ENCODE measurements at regions not wholly inside any gene's neighbourhood (a gene's known extent, or its start where the extent isn't known, plus 50 kb on each side); places are given as distances from the start of the nearest gene placed in this dataset.
"Not testable (repeated sequence)": the region's sequence is repeated elsewhere in the genome, so short reads cannot be mapped to it uniquely, and the experiment has no call there.

DNA sequence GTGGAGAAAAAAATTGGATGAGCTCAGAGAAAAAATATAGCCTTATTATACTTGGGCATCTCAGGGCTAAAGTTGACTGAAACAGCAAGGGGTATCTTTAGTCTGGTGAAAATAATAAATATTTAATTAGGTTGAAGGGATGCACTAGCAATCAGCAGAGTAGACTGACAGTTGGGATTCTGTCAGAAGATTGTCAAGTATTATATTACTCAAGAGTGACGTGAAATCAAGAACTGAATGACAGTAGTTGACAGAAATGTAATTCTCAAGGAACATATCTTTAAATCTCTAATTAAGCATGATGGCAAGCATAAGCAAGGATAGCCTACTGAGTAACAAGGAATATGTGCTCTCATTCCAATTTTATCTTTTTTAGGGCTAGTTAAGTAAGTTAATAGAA, 1301.1 kb downstream of the DSC3 start:
- Histone ChIP-seq H3K9ac (no peak overlapping the region), H3K27ac (no peak overlapping the region), H3K9me3 (replicated peaks in 1 of 11) (no peaks in the 10 kb centered on the region), H3K27me3 (no peaks in the 10 kb centered on the region), H4K20me1 (no peaks in the 10 kb centered on the region), H3K4me2 (no peak overlapping the region), H3K36me3 (no peaks in the 10 kb centered on the region), H3K4me3 (no peak overlapping the region), H3K4me1 (0 out of 20 replicates have a peak, but pooled peaks cover 0 to 3% (median 0%) of the 10 kb centered on the region in 10 experiments)
- TF ChIP-seq Cebpa-rat (IDR thresholded peaks at IDR 0.05): no peak

DNA sequence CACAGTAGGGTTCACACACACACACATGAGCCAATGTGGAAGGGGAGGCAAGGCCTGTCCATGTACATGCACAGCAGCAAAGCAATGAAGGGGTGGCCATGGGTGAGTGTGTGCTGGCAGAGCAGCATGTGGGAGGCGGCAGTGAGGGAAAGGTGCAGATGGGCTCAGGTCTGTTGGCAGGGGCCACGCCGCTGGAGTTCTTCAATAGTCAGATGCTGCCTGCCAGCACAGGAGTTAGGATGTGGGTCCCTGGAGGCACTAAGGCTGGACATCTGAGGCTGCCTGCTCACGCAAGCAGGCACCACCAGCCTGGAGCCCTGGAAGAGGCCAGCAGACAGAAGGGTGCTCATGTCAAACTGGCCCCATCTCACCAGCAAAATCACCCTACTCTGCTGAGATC, 1304.9 kb downstream of the DSC3 start:
- no peaks in the 10 kb centered on the region for H4K20me1 ChIP-seq
- H3K9me3 ChIP-seq (replicated peaks in 1 of 11): no peaks in the 10 kb centered on the region
- TF ChIP-seq Cebpa-rat (IDR thresholded peaks at IDR 0.05): no peak
- no peaks in the 10 kb centered on the region for H3K36me3 ChIP-seq
- no peak overlapping the region for H3K27ac ChIP-seq
- H3K4me2 ChIP-seq: no peak overlapping the region
- no peak overlapping the region for H3K9ac ChIP-seq
- H3K4me3 ChIP-seq: no peak overlapping the region
- no peaks in the 10 kb centered on the region for H3K27me3 ChIP-seq
- H3K4me1 ChIP-seq: 0 out of 20 replicates have a peak, but pooled peaks cover 0 to 1% (median 0%) of the 10 kb centered on the region in 10 experiments

DNA sequence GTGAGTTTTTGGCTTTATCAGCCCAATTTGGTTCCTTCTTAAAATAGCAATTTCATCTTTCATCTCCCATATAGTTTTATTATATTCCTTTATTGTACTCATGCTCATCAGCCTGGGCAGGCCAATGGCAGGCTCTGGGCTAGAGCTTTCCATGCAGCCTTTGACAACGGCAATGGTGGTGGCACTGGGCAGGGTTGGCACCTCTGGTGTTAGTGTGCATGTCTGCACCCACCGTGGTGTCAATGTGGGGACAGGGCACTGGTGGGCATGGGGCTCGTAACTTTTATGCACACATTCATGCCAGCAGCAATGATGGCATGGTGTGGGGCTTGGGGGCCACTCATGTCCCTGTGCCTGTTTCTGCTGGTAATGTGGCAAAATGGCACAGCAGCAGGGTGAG, 1305.4 kb downstream of the DSC3 start:
- Histone ChIP-seq H3K36me3 (no peaks in the 10 kb centered on the region), H4K20me1 (no peaks in the 10 kb centered on the region), H3K4me3 (no peak overlapping the region), H3K27me3 (no peaks in the 10 kb centered on the region), H3K9ac (no peak overlapping the region), H3K4me2 (no peak overlapping the region), H3K4me1 (no peaks in the 10 kb centered on the region), H3K9me3 (replicated peaks in 1 of 11) (no peaks in the 10 kb centered on the region), H3K27ac (no peak overlapping the region)
- no peak for TF ChIP-seq Cebpa-rat (IDR thresholded peaks at IDR 0.05)

DNA sequence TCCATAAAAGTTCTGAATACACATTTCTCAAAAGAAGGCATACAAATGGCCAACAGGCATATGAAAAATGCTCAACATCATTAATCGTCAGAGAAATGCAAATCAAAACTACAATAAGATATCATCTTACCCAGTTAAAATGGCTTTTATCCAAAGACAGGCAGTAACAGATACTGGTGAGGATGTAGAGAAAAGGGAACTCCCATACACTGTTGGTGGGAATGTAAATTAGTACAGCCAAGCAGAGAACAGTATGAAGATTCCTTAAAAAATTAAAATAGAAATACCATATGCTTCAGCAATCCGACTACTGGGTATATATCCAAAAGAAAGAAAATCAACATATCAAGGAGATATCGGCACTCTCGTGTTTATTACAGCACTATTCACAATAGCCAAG, 1312.5 kb downstream of the DSC3 start:
- no peak for TF ChIP-seq Cebpa-rat (IDR thresholded peaks at IDR 0.05)
- Histone ChIP-seq H3K9ac (no peak overlapping the region), H3K9me3 (replicated peaks in 1 of 11) (0 out of 22 replicates have a peak, but pooled peaks cover 0 to under 1% (median 0%) of the 10 kb centered on the region in 11 experiments), H3K4me2 (no peak overlapping the region), H3K27ac (no peak overlapping the region), H3K27me3 (no peaks in the 10 kb centered on the region), H4K20me1 (no peaks in the 10 kb centered on the region), H3K4me3 (no peak overlapping the region), H3K4me1 (peaks cover 0 to 11% (median 0%) of the 10 kb centered on the region in 10 experiments; a peak in 3 of 20 replicates), H3K36me3 (no peaks in the 10 kb centered on the region)

DNA sequence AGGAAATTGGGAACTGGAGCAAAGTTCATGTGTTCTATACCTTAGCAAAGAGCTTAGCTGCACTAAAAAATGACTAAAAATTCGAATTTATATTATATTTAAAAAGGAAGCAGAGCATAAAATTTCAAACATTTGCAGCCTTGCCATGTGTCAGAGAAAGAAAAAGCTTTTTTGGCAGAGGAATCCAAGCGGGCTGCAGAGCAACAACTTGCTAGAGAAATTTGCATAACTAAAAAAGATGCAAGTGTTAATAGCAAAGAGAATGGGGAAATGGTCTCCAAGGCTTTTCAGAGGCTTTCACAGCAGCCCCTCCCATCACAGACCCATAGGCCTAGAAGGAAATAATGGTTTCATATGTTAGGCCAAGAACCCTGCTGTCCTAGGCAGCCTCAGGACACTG, 1315.9 kb downstream of the DSC3 start:
- H3K27ac ChIP-seq: no peak overlapping the region
- no peak overlapping the region for H3K4me3 ChIP-seq
- H3K4me2 ChIP-seq: peak overlapping the region in 2 of 11 experiments; percentile 7 to 16; a peak in 4 of 22 replicates
- H3K9ac ChIP-seq: no peak overlapping the region
- peaks cover 0 to 20% (median 0%) of the 10 kb centered on the region in 11 experiments; a peak in 4 of 22 replicates for H3K9me3 ChIP-seq (replicated peaks in 1 of 11)
- peaks cover 0 to 11% (median 0%) of the 10 kb centered on the region in 10 experiments; a peak in 3 of 20 replicates for H3K4me1 ChIP-seq
- no peaks in the 10 kb centered on the region for H4K20me1 ChIP-seq
- H3K36me3 ChIP-seq: no peaks in the 10 kb centered on the region
- H3K27me3 ChIP-seq: no peaks in the 10 kb centered on the region
- no peak for TF ChIP-seq Cebpa-rat (IDR thresholded peaks at IDR 0.05)

DNA sequence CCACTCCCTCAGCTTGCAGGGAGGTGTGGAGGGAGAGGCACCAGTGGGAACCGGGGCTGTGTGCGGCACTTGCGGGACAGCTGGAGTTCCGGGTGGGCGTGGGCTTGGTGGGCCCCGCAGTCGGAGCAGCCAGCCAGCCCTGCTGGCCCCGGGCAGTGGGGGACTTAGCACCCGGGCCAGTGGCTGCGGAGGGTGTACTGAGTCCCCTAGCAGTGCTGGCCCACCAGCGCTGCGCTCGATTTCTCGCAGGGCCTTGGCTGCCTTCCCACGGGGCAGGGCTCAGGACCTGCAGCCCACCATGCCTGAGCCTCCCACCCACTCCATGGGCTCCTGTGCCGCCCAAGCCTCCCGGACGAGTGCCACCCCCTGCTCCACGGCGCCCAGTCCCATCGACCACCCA, 1319.1 kb downstream of the DSC3 start:
- not testable (repeated sequence) for H3K27me3 ChIP-seq, H3K4me2 ChIP-seq, H3K27ac ChIP-seq, H3K4me3 ChIP-seq, H3K36me3 ChIP-seq, H3K9ac ChIP-seq, H4K20me1 ChIP-seq
- peaks cover 0 to 14% (median 0%) of the 10 kb centered on the region in 10 experiments; a peak in 7 of 20 replicates for H3K4me1 ChIP-seq
- peaks cover 0 to 20% (median 0%) of the 10 kb centered on the region in 11 experiments; a peak in 6 of 22 replicates for H3K9me3 ChIP-seq (replicated peaks in 1 of 11)

DNA sequence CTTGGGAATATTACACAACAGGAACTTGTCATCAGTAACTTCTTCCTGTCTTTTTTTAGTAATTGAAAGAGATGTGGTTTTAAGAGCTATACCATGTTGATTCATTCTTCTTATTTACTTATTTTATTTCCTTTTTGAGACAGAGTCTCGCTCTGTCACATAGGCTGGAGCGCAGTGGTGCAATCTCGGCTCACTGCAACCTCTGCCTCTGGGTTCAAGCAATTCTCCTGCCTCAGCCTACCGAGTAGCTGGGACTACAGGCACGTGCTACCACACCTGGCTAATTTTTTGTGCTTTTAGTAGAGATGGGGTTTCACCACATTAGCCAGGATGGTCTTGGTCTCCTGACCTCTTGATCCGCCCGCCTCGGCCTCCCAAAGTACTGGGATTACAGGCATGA, 1326.6 kb downstream of the DSC3 start:
- Histone ChIP-seq H3K4me2 (peak overlapping the region; percentile 26 to 76 (median 61); a peak in 18 of 22 replicates), H3K9ac (peak overlapping the region in 4 of 11 experiments; percentile 31 to 51 (median 36); a peak in 5 of 22 replicates)
- TF ChIP-seq Cebpa-rat (IDR thresholded peaks at IDR 0.05): peak in 4 of 11 experiments; percentile 17 to 60 (median 42); a peak in 4 of 22 replicates

DNA sequence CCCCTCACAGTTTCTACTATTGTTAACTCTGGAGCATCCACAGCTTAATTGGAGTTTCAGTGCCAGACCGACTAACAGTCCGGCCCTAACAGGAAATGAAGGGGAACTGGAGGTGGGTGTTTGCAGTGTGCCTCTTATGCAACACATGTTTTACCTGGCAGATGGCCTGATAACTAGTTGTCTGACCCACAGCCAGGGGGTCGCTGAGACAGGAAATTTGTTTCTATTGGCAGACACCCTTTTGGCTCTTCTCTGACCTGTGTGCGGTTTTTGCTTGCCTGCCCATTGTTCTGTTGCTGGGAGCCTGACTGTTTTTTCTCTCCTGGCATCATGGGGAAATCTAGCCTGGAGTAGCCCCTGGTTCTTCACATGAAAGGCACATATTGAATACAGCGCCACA, 1329.8 kb downstream of the DSC3 start:
- TF ChIP-seq Cebpa-rat (IDR thresholded peaks at IDR 0.05): no peak
- no peaks in the 10 kb centered on the region for H4K20me1 ChIP-seq
- no peaks in the 10 kb centered on the region for H3K36me3 ChIP-seq
- H3K4me1 ChIP-seq: peaks cover 5 to 49% (median 26%) of the 10 kb centered on the region in 10 experiments; a peak in 18 of 20 replicates
- no peak overlapping the region; a peak in 1 of 22 replicates for H3K27ac ChIP-seq
- H3K9ac ChIP-seq: no peak overlapping the region
- H3K4me2 ChIP-seq: peak overlapping the region in 4 of 11 experiments; percentile 12 to 48 (median 30); a peak in 5 of 22 replicates
- no peaks in the 10 kb centered on the region for H3K27me3 ChIP-seq
- no peak overlapping the region for H3K4me3 ChIP-seq
- peaks cover 0 to 36% (median 0%) of the 10 kb centered on the region in 11 experiments; a peak in 8 of 22 replicates for H3K9me3 ChIP-seq (replicated peaks in 1 of 11)

More for the DNA sequence above, 1326.6 kb downstream of the DSC3 start:
- H4K20me1 ChIP-seq, H3K27me3 ChIP-seq, H3K36me3 ChIP-seq: not testable (repeated sequence)
- peaks cover 0 to 42% (median 0%) of the 10 kb centered on the region in 11 experiments; a peak in 8 of 22 replicates for H3K9me3 ChIP-seq (replicated peaks in 1 of 11)
- peak overlapping the region in 3 of 10 experiments; percentile 11 to 38 (median 30); a peak in 2 of 20 replicates for H3K4me3 ChIP-seq
- H3K4me1 ChIP-seq: peaks cover 5 to 61% (median 29%) of the 10 kb centered on the region in 10 experiments; a peak in 18 of 20 replicates
- peak overlapping the region; percentile 50 to 80 (median 71); a peak in 19 of 22 replicates for H3K27ac ChIP-seq

DNA sequence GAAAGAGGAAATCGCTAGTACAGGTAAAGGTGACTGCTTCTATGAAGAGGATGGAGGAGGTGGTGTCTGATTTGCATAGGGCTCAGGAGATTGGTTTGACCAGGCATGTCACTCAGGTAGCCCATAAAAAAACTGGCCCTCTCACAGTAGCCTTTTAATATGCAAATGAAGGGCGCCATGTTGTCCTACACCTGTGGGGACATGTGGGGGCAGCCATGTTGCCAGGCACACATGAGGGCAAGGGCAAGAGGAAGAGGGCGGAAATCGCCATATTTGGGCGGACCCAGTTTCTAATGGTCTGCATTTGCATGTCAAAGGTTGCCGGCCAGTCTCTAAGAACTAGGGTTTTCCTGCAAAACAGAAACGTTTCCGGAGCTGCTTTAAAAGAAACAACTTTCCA, 1330.6 kb downstream of the DSC3 start:
- Histone ChIP-seq H3K4me1 (peaks cover 5 to 40% (median 20%) of the 10 kb centered on the region in 10 experiments; a peak in 18 of 20 replicates), H3K4me3 (no peak overlapping the region), H3K9ac (no peak overlapping the region), H3K9me3 (replicated peaks in 1 of 11) (peaks cover 0 to 32% (median 0%) of the 10 kb centered on the region in 11 experiments; a peak in 8 of 22 replicates), H3K36me3 (no peaks in the 10 kb centered on the region), H3K27ac (no peak overlapping the region), H3K27me3 (no peaks in the 10 kb centered on the region), H3K4me2 (no peak overlapping the region), H4K20me1 (no peaks in the 10 kb centered on the region)
- TF ChIP-seq Cebpa-rat (IDR thresholded peaks at IDR 0.05): no peak

DNA sequence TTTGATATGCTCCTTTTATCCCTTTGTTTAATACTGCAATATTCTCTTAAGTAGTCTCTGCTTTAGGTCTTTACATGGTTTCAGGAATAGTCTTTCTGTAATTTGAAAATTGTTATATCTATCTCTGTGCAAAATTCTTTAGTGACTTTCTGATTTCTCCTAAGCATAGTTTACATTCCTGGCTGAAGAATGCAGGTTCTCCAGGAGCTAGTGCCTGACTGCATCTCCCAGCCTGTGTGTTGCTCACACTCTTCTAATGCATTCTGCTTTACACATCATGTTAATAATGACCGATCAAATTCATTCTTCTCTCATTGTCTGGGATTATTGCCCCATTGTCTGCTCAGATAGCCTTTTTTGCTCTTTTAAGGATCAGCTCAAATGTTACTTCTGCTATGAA, 1349.2 kb downstream of the DSC3 start:
- H3K27me3 ChIP-seq: no peaks in the 10 kb centered on the region
- TF ChIP-seq Cebpa-rat (IDR thresholded peaks at IDR 0.05): no peak
- no peaks in the 10 kb centered on the region for H3K4me1 ChIP-seq
- no peak overlapping the region for H3K9ac ChIP-seq
- no peaks in the 10 kb centered on the region for H3K9me3 ChIP-seq (replicated peaks in 1 of 11)
- H3K36me3 ChIP-seq: no peaks in the 10 kb centered on the region
- no peak overlapping the region for H3K4me2 ChIP-seq
- H3K27ac ChIP-seq: no peak overlapping the region
- H3K4me3 ChIP-seq: no peak overlapping the region
- H4K20me1 ChIP-seq: no peaks in the 10 kb centered on the region

Data from BLaER1 treated with 17β-estradiol and CSF1 and Interleukin-3, amounts not matched to agents 10 nM and 100 nM (cell line).